ENCODE measurements at regions not wholly inside any gene's neighbourhood (a gene's known extent, or its start where the extent isn't known, plus 50 kb on each side); places are given as distances from the start of the nearest gene placed in this dataset.

- Histone ChIP-seq H3K27ac (no peak overlapping the region), H3K4me3 (no peak overlapping the region), H3K27me3 (no peaks in the 10 kb centered on the region), H3K4me1 (no peaks in the 10 kb centered on the region), H3K36me3 (no peaks in the 10 kb centered on the region), H3K9me3 (no peaks in the 10 kb centered on the region)
- TF ChIP-seq CTCF (IDR thresholded peaks at IDR 0.05): no peak
- intact Hi-C loops (cut with DNase I; ENCODE audit: low total_unique reads): no loop called here
- DNase-seq: no peak
Observed at GRCh38 chr4:62484357-62484756, 1284.2 kb downstream of the ADGRL3 start.

- no peak for DNase-seq
- Histone ChIP-seq H3K4me1 (no peaks in the 10 kb centered on the region), H3K27ac (no peak overlapping the region), H3K36me3 (no peaks in the 10 kb centered on the region), H3K4me3 (no peak overlapping the region), H3K27me3 (no peaks in the 10 kb centered on the region), H3K9me3 (no peaks in the 10 kb centered on the region)
- no peak for TF ChIP-seq CTCF (IDR thresholded peaks at IDR 0.05)
- intact Hi-C loops (cut with DNase I; ENCODE audit: low total_unique reads): no loop called here
Observed at GRCh38 chr4:62482355-62482754, 1282.2 kb downstream of the ADGRL3 start.

- Histone ChIP-seq H3K27me3 (no peaks in the 10 kb centered on the region), H3K4me3 (no peak overlapping the region), H3K36me3 (no peaks in the 10 kb centered on the region), H3K27ac (no peak overlapping the region), H3K4me1 (no peaks in the 10 kb centered on the region), H3K9me3 (no peaks in the 10 kb centered on the region)
- DNase-seq: no peak
- intact Hi-C loops (cut with DNase I; ENCODE audit: low total_unique reads): no loop called here
- TF ChIP-seq CTCF (IDR thresholded peaks at IDR 0.05): no peak
Observed at GRCh38 chr4:62475596-62475995, 1275.5 kb downstream of the ADGRL3 start.

- intact Hi-C loops (cut with DNase I; ENCODE audit: low total_unique reads): no loop called here
- no peaks in the 10 kb centered on the region for H3K9me3 ChIP-seq
- H3K4me1 ChIP-seq: no peaks in the 10 kb centered on the region
- TF ChIP-seq CTCF (IDR thresholded peaks at IDR 0.05): no peak
- DNase-seq: no peak
- no peak overlapping the region for H3K27ac ChIP-seq
- no peaks in the 10 kb centered on the region for H3K36me3 ChIP-seq
- H3K4me3 ChIP-seq: no peak overlapping the region
- H3K27me3 ChIP-seq: no peaks in the 10 kb centered on the region
Observed at GRCh38 chr4:62474802-62475201, 1274.7 kb downstream of the ADGRL3 start.

- no peak for DNase-seq
- Histone ChIP-seq H3K27me3 (no peaks in the 10 kb centered on the region), H3K9me3 (no peaks in the 10 kb centered on the region), H3K4me1 (no peaks in the 10 kb centered on the region), H3K27ac (no peak overlapping the region), H3K4me3 (no peak overlapping the region), H3K36me3 (no peaks in the 10 kb centered on the region)
- intact Hi-C loops (cut with DNase I; ENCODE audit: low total_unique reads): no loop called here
- no peak for TF ChIP-seq CTCF (IDR thresholded peaks at IDR 0.05)
Observed at GRCh38 chr4:62471021-62471420, 1270.9 kb downstream of the ADGRL3 start.

GRCh38 chr4:62470421-62470983 lies 1270.4 kb downstream of the ADGRL3 start:
- H3K9me3 ChIP-seq: no peaks in the 10 kb centered on the region
- no peaks in the 10 kb centered on the region for H3K27me3 ChIP-seq
- no peak overlapping the region for H3K27ac ChIP-seq
- TF ChIP-seq CTCF (IDR thresholded peaks at IDR 0.05): no peak
- intact Hi-C loops (cut with DNase I; ENCODE audit: low total_unique reads): no loop called here
- H3K36me3 ChIP-seq: no peaks in the 10 kb centered on the region
- H3K4me3 ChIP-seq: no peak overlapping the region
- no peak for DNase-seq
- no peaks in the 10 kb centered on the region for H3K4me1 ChIP-seq

Measured in tibial artery (tissue), 4 donors.